ENCODE measurements at regions not wholly inside any gene's neighbourhood (a gene's known extent, or its start where the extent isn't known, plus 50 kb on each side); places are given as distances from the start of the nearest gene placed in this dataset.

DNA sequence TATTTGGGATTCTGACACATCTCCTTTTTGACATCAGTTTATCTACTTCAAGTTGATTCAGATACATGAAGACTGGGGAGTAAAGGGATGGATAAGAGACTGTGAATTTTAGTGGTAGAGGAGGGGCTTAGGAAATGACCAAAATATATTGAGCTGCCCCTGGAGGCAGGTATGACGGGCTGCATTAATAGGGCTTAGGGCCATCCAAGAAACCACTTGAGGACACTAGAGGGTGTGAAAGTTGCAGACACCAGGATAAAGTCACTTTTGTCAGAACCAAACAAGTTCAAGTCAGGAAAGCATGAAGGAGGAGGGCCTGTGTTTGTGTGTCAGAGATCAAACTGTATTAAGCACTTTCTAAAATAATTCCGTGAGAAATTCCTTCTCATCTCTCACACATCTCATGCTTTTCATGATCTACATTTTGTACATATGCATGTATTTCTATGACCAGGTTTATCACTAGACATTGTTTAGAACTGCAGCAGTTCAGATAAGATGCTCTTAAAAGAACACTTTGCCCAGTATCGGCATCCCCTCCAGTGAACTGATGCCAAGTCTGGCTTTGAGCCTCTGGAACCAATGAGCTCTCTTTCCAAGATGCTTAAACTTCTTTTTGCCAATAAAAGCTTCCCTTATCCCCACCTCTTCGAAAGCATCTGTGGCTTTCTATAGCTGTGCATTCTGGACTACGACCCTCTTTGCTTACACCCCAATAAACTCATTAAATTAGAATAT, 136.9 kb downstream of the SLC38A1 start:
- DNase-seq = no peak

DNA sequence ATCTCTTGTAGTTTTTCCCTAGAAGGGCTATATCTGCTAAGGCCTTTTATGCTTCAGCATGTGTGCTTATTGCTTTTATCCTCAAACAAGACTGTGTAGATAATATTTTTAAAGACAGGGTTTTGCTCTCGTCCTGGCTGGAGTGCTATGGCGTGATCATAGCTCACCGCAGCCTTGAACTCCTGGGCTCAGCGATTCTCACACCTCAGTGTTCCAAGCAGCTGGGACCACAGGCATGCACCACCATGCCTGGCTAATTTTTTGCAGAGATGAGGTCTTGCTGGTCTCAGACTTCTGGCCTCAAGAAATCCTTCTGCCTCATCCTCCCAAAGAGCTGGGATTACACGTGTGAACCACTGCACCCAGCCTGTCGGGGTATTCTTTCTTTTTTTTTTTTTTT, 137.3 kb upstream of the SCAF11 start:
- DNase-seq = no peak

DNA sequence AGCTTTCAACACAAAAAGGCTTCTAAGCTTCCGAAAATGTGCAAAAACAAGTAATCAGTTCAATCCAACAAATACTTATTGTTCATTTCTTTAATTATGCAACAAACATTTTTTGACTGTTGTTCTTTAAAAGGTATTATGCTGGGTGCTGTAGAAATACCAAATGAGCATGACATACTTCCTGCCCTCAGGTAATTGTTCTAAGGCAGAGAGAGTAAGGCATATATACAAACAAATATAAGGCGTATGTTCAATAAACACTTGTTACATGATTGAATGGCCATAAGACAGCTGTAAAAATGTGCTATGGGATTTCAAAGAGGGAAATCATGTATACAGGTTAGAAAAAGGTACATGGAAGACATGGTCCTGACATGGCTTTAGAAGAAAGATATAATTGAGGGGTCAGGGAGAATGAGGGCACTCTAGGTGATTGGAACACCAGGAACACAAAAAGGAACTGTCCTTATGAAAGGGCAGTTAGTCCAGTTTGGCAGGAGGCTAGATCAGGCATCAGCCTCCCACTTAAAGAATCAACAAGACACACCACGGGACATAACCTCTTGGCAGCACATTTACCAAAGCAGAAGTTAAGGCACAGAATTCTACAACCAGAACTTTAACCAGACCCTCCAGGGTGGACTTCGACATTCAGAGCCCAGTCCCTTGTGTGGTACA, 135.8 kb upstream of the SCAF11 start:
- DNase-seq = no peak

DNA sequence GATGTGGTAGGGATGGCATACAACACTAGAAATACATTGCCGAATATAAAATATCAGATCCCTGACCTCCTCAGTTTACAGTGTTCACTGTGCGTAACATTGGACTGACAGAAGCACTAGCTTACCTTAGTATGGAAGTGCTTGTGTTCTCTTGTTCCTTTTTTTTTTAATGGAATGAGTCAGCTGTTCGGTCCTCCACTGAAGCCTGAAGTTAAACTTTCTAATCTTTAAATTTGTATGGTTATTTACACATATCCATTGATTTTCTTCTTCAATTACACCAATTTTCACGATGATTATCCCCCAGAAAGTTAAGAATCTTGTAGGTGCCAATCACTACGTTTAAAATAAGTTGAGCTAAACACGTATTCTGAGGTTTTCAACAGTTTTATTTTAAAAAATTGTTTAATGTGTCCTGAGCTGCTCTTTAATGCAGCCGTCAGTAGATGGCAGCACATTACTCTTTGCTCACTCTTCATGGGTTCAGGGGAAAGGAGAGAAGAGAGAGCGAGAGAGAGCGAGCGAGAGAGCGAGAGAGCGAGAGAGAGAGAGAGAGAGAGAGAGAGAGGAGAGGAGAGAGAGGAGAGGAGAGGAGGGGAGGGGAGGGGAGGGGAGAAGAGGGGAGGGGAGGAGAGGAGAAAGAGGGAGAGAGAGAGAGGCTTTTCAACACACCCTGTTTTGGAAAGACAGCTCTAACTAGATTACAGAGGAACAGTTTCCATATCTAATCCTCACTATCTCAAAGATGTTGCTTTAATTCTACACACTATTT, 134.7 kb upstream of the SCAF11 start:
- DNase-seq = peak; percentile 36

DNA sequence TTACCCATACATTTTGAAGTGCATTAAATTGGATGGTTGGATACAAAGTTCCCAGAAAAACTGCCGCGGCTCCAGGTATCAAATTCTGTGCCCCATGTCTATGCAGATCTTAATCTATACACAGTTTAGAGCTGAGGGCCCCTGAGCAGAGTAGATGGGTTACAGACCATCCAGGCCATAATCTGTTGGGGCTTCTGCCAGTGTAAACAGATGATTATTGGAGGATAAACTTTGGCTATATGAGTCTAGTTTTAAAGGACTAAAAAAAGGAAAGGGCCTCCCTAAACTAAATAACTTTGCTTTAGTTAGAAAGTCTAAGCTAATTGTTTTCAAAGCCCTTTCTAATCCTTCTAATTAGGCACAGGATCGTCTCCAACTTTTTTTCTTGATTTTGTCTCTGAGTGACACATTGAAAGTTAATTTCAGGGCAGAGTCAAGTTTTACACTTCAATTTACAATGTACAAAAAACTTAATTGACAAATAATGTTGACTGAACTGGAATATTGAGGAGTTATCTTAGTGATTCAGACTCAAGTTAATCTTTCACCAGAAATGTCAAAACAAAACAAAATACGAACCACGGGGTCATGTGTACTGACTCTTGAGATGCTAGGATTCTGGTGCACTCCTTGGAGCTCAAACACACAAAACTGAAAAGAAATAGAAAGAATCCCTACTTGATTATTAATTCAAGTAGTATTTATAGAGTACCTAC, 133.9 kb upstream of the SCAF11 start:
- DNase-seq = no peak

DNA sequence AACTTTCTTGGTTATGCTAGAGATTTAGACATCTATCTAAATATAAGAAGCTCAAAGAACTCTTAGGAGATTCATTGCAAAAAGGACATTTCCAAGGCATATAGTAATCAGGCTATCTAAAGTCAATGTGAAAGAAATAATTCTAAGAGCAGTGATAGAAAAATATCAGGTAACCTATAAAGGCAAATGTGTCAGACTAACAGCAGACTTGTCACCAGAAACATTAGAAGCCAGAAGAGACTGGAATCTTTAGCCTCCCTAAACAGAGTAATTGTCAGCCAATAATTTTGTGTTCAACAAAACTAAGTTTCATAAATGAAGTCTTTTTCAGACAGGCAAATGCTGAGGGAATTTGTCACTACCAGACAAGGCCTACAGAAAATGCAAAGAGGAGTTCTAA, 122.0 kb upstream of the SCAF11 start:
- DNase-seq = no peak

DNA sequence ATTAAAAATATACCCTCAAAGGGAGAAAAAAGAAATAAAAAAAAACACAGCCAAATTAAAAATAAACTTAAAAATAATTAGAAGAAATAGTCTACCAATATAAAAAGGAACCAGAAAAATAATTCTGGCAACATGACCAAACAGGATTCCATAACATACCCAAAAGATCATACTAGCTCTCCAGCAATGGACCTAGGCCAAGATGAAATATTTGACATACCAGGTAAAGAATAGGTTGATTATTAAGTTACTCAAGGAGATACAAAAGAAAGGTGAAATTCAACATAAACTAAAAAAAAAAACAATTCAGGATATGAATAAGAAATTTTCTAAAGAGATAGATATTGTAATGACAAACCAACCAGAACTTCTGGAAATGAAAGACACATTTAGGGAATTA, 121.3 kb upstream of the SCAF11 start:
- DNase-seq = no peak

DNA sequence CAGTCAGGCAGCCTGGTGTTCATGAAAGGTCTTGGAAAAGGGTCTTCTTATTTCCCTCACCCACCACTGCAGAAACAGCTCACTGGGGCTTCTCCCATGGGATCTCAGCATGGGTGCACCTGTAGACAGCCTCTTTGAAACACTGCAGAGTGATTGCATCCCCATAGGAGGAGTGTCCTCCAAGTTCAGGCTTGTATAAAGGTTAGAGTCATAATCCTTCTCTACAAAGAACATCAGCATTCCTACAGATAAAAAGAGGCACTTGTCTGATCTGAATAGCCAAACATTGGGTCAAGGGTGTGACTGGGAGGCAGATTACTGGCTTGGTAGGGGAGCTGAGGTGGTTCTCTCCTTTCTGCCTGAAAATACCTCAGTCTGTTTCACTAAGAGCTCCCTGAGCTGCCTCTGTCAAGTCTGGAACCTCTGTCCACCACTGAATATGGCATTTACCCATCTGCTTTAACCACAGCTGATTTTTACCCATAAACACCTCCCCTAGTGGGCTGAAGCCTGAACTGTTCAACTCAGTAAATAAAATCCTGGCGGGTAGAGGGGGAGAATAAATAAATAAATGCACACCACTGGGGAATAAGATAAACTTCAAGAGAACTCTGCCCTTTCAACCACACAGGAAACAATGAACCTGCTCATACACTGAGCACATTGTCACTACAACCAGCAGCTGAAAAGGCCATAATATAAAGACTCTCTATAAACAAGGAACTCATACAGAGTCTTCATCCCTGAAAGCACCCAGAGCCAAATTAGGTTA, 120.7 kb upstream of the SCAF11 start:
- no peak for DNase-seq

DNA sequence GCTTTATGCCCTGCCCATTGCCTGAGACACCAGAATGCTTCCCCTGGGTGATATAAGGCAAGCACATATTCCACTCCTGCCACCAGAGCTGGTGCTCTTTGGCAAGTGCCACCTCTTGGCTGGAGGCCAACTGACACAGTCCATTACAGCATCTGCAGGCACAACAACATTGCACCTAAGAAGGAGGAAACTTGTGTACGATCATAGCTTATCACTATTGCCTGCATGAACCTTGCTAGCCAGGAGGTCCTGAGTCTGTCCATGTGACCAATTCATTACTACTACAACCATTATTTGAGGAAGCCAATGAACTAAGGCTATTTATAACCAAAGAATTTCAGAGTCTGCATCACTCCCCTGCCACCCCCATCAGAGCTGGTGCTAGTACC, 119.8 kb upstream of the SCAF11 start:
- no peak for DNase-seq

DNA sequence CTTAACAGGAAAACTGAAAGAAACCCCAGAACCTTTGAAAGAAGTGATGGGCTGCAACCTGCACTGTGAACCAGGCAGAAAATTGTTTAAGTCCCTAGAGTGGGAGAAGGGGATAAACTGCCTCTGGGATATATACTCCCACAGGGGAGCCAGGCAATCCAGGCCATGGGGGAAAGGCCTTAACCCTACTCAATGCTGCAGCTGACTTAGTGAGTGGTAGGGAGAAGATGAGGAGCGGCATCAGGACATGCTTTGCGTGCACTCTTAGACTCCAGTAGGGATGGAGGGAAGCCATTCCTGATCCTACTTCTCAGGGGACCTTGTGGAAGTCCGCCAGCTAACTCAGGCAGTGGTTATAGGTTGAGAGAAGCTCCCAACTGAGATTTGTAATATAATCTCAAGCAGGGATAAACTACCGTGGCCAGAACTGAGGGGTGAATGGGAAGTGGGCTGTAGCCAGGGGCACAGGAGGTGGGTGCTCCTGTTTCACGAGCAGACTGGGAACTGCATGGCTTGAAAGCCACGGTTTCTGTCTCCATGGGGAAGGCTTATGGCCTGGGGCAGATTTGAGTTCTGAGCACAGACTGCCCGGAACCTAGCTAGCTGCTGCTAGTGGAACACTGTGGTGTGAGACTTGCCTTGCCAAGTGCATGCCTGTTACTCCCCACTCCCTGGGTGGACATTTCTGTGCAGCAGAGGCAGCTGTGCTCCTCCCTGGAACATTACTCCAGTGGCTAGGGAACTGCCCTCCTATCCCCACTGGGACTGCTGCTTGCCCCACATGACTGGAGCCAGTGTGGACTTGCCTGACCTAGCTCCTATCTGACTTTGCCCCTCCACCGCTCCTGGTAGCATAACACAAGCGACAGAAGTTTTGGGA, 119.2 kb upstream of the SCAF11 start:
- no peak for DNase-seq

DNA sequence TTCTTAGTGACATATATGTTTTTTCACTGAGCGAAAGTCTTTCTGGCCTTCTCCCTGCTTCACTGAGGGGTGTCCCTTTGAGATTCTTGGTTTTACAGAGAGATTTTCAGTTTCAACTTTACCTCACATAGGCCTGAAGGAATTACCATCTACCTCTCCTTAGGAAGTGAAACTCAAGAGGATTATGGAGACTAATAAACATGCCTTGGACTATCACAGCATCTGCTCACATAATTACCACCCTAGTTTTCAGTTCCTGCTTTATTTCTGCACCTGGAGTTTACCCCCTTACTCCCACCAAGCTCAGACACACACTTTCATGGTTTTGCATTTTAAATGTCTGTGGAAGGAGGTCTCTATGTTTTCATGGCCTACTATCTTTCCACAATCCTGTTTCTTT, 118.3 kb upstream of the SCAF11 start:
- DNase-seq = no peak

DNA sequence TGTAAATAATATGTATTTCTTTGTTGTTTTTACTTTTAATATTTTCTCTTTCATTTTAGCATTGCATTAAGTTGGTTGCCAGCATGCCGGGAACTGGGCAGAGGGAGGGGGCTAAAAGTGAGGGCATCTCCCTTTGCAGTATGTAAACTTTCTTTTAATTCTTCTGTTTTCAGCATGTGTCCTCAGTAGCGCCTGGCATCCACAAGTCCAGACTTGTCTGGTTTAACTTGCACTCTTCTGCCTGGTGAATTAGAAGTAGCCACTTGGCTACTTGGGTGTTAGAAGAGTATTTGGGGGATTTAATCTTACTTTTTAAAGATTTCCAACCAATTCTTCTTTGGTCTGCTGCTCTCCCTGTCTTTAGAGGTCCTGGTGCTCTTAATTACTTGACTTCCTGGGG, 117.2 kb upstream of the SCAF11 start:
- DNase-seq = no peak

DNA sequence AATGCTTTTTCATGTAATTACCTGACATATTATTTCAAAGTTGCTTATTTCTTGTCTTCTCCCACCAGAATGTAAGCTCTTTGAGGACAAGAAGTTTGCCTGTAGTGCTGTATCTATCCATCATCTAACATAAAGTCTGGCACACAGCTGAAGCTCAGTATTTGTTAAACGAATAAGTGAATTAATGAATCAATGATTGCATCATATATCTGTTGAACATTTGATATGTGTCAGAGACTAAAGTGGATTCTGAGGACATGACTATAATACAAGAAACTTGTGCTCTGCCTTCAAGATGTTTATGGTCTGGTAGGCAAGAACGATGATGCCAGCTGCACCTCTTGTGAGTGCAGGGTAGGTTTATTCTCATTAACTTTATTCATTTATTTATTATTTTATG, 115.4 kb upstream of the SCAF11 start:
- DNase-seq = no peak

DNA sequence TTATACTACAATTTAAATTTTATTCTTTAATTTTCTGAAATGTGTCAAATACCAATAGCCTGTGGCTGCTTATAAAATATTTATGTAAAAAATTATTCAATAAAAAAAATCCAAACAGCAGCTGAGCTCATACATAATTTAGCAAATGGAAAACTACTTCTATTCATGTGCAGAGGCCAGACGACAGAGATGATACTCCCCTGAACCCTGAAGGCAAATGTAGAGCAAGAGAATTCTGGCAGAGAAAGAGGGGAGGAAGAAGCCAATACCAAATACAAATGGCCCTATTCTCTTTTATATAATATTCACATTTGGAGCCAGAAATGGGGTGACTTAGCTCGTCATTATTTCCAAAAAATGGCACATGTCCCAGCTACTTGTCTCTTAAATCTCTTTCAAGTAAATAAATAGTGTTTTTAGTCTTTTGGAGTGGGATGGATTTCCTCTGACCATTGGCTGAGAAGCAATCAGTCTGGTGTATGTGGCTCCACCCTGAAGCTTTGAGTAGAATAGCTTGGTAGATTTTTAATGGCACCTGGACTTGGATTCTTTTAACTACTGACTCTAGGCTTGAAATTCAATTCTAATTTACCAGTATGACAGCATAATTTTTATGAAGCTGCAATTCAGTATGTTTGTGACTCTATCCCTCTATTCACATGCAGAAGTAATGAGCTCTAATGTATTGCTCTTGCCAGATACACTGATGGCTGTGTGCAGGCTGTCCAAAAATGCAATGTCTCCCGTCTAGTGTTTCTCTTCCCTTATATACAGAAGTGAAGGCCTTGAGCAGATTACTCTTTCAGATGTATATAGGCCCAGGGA, 113.4 kb upstream of the SCAF11 start:
- no peak for DNase-seq

DNA sequence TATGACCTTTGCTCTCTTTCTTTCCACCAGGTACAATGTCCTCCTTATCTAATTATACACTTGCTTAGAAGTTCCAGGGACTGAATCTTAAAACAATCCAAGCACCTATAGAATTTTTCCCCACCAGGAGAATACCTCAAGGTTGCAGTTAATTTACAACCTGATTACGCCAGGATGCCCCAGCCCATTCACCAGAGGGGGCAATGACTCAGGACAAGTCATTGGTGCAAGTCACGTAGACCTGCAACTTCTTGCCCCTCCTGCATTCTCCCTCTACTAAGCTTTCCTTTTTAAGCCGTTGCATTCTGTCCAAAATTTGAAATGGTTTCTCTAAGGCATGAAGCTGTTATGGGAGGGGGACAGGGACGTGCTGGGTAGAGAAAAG, 111.1 kb upstream of the SCAF11 start:
- no peak for DNase-seq

DNA sequence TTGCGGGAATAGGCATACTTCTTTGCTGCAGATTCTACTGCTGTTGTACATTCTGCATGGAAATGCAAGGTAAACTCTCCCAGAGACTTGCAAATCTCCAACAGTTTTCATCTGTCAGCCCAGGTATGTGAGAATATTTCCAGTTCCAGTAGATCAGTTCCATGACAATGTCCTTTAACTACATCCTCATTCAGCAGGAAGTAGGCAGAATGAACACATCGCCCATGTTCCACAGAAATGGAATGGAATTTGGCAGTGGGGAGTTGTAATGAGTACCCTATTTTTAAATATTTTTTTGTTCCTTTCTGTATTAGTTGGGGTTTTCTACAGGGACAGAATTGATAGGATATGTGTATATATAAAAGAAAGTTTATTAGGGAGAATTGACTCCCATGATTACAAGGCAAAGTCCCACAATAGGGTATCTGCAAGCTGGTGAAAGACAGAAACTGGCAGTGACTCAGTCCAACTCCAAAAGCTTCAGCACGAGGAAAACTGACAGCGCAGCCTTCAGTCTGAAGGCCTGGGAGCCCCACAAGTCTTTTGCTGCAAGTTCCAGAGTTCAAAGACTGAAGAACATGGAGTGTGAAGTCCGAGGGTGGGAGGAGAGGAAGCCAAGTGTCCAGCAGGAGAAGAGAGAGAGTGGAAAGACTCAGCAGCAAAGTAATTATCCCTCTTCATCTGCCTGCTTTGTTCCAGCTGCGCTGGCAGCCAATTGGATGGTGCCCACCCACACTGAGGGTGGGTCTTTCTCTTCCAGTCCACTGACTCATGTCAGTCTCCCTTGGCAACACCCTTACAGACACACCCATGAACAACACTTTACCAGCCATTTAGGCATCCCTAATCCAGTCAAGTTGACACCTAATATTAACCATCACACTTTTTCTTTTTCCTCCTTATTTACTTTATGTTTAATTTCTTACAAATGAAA, 110.4 kb upstream of the SCAF11 start:
- DNase-seq = no peak

DNA sequence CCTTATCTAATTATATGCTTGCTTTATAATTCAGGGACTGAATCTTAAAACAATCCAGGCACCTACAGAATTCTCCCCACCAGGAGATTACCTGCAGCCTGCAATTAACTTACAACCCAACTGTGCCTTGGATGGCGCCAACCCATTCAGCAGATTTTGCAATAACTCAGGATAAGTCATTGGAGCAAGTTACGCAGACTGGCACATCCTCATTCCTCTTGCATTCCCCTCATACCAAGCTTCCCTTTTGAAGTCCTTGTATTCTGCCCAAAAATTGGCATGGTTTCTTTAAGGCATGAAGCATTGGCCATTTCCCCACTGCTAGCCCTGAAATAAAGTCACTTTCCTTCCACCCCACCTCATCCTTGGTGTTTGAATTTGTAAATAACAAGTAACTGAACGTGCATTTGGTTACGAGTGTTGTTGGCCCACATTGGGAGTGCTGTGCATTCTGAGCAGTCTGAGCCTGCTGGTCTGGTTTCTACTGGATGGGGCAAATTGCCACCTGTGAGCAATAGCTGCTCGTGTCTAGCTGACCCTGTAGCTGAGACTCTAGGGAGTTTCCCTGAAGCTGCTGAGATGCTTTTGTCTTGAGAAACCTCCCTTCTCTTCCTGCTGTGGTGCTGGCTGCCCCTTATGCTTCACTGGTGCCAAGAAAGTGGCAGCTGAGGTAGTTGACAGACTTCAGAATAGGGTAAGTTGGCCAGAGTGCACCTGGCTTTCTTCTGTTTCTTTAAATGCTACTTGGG, 99.2 kb upstream of the SCAF11 start:
- no peak for DNase-seq

DNA sequence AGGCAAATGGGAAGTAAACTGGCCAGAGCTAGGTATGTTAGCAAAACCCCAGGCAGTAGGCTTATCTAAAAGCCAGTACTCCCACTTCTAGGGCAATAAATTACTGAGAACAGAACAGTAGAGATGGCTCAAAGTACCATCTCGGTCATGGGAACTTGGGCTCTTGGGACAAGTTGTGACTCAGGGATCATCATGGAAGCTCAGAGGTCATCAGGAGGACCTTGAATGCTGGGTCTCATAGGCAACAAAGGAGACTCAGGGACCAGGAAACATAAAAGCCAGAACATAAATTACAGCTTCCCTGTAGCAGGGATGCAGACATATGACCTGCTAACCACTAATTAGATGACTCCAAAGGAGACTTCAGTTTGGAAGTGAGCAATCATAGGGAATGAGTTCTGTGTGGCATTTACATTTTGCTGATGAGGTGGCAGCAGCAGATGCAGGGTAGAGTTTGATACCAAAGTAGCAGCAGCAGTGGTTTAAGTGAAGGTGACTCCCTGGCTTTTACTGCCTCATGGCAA, 97.6 kb upstream of the SCAF11 start:
- DNase-seq = no peak

All from DMS79 (cell line).